Inflammatory macrophage (primary cell): ENCODE measurements at regions not wholly inside any gene's neighbourhood (a gene's known extent, or its start where the extent isn't known, plus 50 kb on each side); places are given as distances from the start of the nearest gene placed in this dataset.
A peak's percentile ranks its signal among the peaks of the same experiment; 100 is the strongest.

Experiments
- DNase-seq, 2 donors: peaks; one replicate each; pipeline ENCODE4 v3.0.0-alpha.2; 2020 to 2022

DNA sequence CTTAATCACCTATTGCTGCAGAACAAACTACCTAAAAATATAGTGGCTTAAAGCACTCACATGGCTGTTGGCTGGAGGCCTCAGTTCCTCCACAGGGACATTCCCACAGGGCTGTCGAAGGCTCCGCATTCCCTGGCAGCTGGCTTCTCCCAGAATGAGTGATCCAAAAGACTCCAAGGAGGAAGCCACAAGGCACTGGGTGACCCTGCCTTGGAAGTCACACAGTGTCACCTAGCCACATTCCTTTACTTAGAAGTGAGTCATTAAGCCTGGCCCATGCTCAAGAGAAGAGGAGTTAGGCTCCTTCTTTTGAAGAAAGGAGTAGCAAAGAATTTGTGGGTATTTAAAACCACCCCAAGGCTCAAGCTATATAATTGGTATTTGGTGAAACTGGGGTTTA is 63.9 kb upstream of the MAP1LC3B2 start:
- no peak for DNase-seq

DNA sequence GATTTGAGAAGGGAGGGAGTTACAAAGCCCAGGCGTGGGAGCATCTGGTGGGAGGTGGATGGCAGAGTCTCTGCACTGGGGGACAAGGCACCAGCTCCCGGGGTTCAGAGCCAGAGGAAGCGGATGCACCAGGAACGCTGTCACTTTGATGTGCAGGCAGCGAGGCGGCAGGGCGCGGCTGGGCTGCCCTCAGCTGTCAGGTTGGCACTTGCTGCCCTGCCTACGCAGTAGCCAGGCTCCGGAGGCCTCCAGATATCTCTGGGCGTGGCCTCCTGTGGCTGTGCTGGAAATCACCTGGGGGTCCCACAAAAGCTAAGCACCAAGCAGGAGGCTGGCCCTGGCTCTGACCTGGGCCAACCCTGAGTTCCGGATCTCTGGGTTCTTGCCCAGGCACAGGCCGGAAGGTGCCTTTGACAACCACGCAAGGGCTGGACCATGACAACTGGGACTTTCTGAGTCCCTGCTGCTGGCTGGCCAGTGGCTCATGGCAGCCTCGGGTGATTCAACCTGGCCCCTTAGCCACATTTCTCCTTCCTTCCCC is 62.1 kb upstream of the MAP1LC3B2 start:
- DNase-seq: no peak

DNA sequence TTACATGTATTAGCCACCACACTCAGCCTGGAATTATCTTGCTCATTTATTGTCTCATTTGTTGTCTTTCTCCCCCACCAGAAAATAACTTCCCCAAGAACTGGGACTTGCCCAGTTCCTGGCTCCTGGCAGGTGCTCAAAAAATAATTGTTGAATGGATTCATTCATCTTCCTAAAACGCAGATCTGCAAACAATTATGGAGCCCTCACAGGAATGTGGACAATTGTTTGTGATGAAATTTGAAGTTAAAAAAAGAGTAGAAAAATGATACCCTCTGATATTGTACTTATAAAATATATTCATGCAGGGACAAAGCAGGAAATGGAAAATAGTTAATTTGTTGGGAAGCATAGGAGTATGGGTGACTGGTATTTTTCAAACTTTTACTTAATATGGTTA is 60.7 kb upstream of the MAP1LC3B2 start:
- no peak for DNase-seq

DNA sequence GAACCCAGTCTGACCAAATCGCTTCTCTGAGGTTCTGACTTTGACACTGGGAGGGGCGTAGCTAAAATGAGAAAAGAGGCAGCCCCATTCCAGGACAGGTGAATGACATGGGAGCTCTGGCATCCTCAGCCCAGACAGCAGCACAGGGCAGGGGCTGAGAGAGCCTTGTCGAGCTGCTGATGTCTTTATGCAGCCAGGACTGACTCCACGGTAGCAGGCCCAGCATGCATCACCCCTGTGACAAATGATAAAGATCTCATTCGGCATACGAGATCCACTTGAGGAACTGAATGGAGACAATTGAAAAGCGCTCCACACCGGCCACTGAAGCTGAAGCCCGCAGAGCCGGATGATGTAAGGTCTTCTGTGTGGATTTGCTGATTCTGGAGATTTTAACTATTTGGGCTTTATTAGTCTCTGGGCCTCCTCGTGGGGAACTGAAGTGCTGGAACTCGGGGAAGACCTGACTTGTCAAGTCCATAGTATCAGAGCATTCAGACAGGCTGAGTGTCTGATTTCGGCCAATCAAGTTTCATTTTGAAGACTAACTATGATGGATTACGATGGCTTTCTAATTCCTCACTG is 56.9 kb upstream of the MAP1LC3B2 start:
- DNase-seq: no peak

DNA sequence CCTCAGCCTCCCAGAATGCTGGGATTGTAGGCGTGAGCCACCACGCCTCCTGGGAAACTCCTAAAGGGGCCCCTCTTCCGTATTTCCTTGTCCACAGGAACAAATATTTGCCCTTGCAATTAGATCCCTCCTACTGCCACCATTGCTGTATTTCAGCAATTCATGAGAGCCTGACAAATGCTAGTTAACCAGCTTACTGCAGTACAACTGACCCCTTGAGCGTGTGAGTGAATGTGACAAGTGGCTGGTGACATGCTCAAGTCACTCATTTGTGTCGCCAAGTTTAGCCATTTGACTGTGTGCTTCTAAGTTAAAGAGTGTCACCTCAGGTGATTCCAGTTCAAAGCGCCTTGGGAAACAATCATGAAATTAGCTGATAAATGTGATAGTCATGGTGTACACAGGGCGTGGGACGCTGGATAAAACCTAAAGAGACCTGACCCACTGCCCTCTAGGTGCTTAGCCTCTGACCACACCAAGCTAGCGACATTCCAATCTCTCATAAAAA is 56.1 kb upstream of the MAP1LC3B2 start:
- DNase-seq: no peak

DNA sequence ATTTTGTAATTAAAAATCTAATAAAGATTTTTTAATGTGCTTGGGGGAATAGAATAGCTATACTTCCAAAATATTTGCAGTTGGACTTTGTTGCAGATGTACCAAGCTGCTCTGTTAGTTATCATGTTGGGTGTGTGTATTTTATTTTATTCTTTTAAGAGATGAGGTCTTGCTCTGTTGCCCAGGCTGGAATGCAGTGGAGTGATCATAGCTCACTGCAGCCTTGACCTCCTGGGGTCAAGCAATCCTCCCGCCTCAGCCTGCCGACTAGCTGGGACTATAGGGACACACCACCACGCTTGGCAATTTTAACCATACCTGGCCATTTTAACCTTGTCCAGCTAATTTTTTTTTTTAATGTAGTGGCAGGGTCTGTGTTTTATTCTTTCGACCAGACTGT is 54.7 kb upstream of the MAP1LC3B2 start:
- no peak for DNase-seq

DNA sequence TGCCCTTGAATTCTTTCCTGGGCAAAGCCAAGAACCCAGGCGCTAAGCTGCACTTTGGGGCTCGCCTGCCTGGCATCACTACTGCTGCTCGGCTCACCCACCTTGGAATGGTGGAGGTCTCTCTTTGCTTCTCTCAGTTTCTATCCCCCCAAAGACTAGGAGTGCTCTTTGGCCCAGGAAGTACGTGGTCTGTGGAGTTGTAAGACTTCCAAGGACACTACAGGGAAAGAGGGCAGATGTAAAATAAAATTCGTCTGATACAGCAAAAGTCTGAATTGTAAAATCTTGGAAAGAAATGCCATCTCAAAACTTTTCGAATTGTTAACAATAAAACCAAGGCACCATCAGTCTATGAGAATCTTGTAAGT is 52.5 kb upstream of the MAP1LC3B2 start:
- no peak for DNase-seq

DNA sequence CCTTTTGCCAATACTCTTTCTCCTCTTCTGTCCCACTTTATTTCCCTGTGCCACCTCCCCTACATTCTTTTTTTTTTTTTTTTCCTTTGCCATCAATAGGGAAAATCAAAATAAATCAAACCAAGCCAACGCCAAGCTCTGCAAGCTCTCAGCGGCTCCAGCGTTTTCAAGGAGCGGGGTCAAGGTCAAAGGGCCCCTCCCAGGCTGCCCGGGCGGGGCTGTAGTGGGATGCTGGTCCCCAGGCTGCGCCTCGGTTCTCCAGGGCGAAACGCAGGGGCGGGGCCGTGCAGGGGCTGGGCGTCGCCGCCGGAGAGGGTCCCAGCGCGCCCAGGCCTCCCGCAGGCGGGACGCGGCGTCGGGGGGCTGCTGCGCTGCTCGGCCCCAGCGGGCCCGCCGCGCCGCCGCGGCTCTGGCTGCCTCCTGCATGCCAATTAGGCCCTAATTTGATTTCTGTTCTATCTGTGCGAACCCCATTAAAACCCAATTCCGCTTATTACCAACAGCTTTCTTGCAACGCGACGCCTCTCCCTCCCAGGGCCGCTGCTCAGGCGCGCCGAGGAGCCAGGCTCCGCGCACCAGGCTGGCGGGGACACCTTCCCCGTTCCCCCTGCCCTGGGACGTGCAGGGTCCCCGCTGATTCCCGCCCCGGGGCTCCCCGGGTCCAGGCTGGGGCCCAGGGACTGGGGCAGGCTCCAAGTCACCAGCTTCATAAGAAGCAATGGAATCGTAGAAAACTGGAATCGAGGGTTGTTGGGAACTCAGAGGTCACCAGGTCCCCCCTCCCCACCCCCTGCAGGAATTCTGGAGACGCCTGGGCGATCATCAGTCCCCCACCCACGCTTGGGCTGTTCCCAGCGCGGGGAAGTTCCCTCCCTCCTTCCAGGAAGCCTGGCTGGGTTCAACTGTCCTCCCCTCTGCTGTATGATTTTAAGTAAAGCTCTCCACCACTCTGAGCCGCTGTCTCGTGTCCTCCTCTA is 50.7 kb upstream of the MAP1LC3B2 start:
- DNase-seq: peak in 1 of 2 donors; percentile 18
